Endometrial microvascular endothelial cells (primary cell): ENCODE measurements at regions not wholly inside any gene's neighbourhood (a gene's known extent, or its start where the extent isn't known, plus 50 kb on each side); places are given as distances from the start of the nearest gene placed in this dataset.

Experiments used
- in situ Hi-C: cut with HindIII; loops from 2 replicates; pipeline ENCODE4 v1.10.0; 2017; ENCODE audit warnings: low sequenced_read_pairs, low pct_unique_long_range_greater_than_20kb; ENCODE audit errors: inconsistent ontology term

GRCh38 chr15:31561156-31561555 is 234.5 kb downstream of the KLF13 start:
- in situ Hi-C loops = no loop called here

GRCh38 chr15:31563001-31563400 is 236.4 kb downstream of the KLF13 start:
- in situ Hi-C loops = no loop called here

GRCh38 chr15:31563421-31563820 is 236.8 kb downstream of the KLF13 start:
- in situ Hi-C loops = no loop called here

GRCh38 chr15:31567861-31568260 is 241.2 kb downstream of the KLF13 start:
- in situ Hi-C loops = no loop called here

- in situ Hi-C loops = no loop called here
Observed at GRCh38 chr15:31569836-31570235, 243.2 kb downstream of the KLF13 start.

GRCh38 chr15:31570591-31570990 is 244.0 kb downstream of the KLF13 start:
- in situ Hi-C loops = no loop called here

- in situ Hi-C loops = no loop called here
Observed at GRCh38 chr15:31571676-31572075, 245.0 kb downstream of the KLF13 start.

- in situ Hi-C loops = no loop called here
Observed at GRCh38 chr15:31573759-31574158, 247.1 kb downstream of the KLF13 start.

- in situ Hi-C loops = no loop called here
Observed at GRCh38 chr15:31574766-31575165, 248.1 kb downstream of the KLF13 start.

GRCh38 chr15:31577108-31577507 is 250.5 kb downstream of the KLF13 start:
- in situ Hi-C loops = no loop called here

- in situ Hi-C loops = no loop called here
Observed at GRCh38 chr15:31579282-31579681, 252.6 kb downstream of the KLF13 start.

GRCh38 chr15:31579976-31580375 is 253.3 kb downstream of the KLF13 start:
- in situ Hi-C loops = no loop called here

- in situ Hi-C loops = no loop called here
Observed at GRCh38 chr15:31584195-31584594, 257.6 kb downstream of the KLF13 start.

- in situ Hi-C loops = no loop called here
Observed at GRCh38 chr15:31585240-31585639, 258.6 kb downstream of the KLF13 start.

GRCh38 chr15:31586841-31587240 is 260.2 kb downstream of the KLF13 start:
- in situ Hi-C loops = no loop called here

- in situ Hi-C loops = no loop called here
Observed at GRCh38 chr15:31587583-31587982, 260.9 kb downstream of the KLF13 start.

- in situ Hi-C loops = no loop called here
Observed at GRCh38 chr15:31590609-31591008, 264.0 kb downstream of the KLF13 start.

- in situ Hi-C loops = no loop called here
Observed at GRCh38 chr15:31591908-31592307, 265.3 kb downstream of the KLF13 start.

GRCh38 chr15:31597466-31597865 is 270.8 kb downstream of the KLF13 start:
- in situ Hi-C loops = no loop called here

- in situ Hi-C loops = no loop called here
Observed at GRCh38 chr15:31598620-31599019, 272.0 kb downstream of the KLF13 start.

- in situ Hi-C loops = no loop called here
Observed at GRCh38 chr15:31605467-31605931, 278.9 kb downstream of the KLF13 start.
